DMS 273 (cell line): ENCODE measurements at regions not wholly inside any gene's neighbourhood (a gene's known extent, or its start where the extent isn't known, plus 50 kb on each side); places are given as distances from the start of the nearest gene placed in this dataset.
A peak's percentile ranks its signal among the peaks of the same experiment; 100 is the strongest.
"Not testable (repeated sequence)": the region's sequence is repeated elsewhere in the genome, so short reads cannot be mapped to it uniquely, and the experiment has no call there.

ENCODE experiments used
- DNase-seq: peaks from one replicate; lab custom pipeline; 2025; ENCODE audit not compliant: unreplicated experiment; lab: John Stamatoyannopoulos, UW

- no peak for DNase-seq
Measured at GRCh38 chr4:116059361-116059760, 945.9 kb upstream of the NDST4 start.

GRCh38 chr4:116058129-116058528 is 944.7 kb upstream of the NDST4 start:
- no peak for DNase-seq

DNA sequence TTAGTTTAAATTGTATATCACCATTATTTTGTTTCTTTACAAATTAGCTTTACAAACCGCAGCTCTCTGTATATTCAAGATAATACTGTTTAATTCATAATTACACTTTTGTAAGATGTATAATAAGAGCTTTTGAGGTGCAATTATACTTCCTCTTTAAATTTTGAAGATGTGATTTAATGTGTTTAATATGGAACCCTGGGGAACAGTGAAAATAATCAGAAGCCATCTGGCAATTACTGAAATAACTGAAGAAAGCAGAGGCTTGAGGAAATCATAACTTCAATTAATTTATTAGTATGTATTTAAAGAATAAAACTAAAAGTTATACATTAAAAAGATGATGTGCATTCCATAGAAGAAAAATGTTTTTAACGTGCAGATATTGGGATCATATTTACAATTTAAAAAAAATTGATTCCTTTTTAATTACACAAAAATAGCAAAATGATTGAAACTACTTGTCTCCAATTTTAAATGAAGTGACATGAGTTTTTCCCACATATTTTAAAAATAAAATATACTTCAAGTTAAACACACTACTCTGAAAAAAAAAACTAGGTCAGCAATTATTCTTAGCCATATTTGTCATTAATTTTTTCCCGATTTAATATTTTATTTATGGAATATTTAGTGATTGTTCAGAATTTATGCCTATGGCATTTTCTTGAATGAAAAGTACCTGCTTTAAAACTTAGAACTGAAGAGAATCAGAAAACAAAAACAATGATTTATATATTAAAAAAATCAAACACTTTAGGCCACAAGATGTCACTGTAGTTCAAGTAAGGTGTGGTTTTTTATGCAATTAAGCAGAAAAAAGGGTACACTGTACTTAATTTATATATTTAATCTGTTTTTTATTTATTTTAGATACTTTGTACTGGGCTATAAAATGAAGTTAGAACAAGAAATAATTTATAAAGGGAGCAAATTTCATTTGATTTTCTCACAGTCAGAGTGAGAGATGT is 942.7 kb upstream of the NDST4 start:
- DNase-seq, result peak; percentile 24

DNA sequence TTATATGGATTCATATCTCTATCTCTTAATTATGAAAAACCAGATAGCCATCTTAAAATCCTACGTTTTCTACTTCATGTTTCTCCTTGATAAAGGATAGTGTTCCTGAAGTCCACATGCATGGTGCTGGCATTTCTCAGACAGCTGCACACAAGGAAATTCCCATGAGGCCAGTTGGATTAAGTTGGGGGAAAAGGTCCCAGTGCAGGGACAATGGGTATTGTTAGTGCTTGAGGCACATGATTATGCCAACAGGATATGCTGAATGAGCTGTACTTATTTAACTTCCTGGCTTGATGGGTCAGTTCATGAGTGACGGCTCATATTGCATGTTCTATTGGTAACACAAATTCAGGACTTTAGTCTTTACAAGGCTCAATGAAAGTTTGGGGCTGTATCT is 913.9 kb upstream of the NDST4 start:
- DNase-seq, result no peak

DNA sequence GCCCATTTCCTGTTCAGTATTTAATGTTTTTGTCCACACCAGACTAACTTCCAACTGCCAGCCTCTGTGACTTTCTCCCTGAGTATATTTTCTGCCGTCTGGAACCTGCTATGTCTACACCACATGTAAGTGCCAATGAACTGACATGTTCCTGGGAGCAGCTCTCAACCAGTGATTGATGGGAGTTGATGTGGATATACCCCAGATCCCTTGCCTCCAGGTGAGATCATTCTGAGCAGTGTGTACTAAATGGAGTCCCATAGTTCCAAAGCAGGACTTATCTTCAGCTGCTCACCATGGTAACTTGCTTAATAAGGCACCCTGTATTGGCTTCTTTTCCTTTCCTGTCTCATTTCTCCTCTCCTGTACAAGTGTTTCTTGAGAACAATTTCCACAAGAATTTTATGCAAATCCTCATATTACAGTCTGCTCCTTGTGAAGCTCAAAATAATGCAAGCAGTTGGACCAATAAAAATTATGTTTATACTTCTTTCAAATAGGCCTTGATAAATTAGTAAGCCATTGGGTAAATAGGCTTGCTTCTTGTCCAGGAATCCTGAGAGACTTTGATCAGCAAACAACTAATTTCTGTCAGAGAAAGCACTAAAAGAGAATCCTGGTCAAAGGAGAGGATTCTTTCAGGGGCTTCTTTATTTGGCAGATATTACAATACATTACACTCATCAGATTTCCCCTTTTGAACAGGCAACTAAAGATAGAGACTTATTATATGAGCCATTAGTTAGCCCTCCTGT is 911.7 kb upstream of the NDST4 start:
- DNase-seq, result no peak

DNA sequence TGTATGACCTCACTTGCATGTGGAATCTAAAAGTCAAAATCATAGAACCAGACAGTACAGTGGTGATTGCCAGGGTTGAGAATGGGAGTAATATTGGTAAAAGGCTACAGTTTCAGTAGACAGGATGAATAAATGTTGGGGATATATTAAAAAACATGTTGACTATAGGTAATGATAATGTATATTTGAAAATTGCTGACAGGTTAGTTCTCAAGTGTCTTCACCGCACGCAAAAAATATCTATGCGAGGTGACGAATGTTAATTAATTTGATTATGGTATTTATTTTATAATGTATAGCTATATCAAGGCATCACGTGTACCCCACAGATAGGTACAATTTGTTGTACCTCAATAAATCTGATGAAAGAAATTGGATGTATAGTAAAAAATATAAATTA is 909.6 kb upstream of the NDST4 start:
- no peak for DNase-seq

DNA sequence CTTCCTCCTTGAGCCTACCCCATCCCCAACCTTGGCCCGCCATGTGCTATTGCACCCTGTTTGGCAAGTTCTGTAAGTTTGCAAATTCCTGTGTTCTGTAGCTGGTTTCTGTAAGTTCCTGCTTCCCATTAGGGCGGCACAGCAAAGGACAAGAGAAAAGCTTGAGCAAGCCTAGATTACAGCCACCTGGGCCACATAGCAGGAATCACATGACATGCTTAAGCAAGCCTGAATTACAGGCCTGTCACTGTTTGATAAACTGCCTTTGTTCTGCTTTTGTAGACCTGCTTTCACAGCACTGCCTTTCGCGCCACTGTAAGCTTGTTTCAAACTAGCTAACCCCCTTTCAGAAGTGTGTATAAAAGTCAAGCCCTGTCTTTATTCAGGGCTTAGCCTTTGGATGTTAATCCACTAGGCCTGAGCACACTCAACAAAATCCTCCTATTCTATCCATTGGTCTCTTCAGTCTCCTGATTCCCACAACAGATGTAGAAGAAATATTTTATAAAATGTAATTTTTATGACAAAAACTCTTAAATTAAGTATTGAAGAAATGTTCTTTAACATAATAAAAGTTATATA is 906.8 kb upstream of the NDST4 start:
- peak; percentile 1 for DNase-seq

- DNase-seq, result no peak
Measured at GRCh38 chr4:116018831-116019230, 905.4 kb upstream of the NDST4 start.

- DNase-seq, result no peak
Measured at GRCh38 chr4:116016201-116016600, 902.8 kb upstream of the NDST4 start.

DNA sequence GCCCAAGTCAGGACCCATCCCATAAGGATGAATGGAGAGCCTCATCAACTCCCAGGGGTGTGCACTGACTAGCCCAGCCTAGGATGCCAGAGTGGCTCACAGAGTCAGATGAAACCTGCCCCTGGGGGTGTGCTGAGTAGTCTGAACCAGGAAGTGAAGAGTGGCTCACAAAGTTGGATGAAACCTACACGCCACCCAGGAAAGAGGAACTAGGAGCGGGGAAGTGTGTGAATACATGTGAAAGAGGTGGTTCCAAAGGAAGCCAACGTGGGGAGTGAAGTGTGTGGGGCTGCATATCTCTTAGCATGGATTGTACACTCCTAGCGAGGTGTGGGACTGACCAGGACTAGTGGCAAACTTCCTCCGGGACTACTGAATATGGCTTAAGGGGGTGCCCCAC is 902.1 kb upstream of the NDST4 start:
- no peak for DNase-seq

DNA sequence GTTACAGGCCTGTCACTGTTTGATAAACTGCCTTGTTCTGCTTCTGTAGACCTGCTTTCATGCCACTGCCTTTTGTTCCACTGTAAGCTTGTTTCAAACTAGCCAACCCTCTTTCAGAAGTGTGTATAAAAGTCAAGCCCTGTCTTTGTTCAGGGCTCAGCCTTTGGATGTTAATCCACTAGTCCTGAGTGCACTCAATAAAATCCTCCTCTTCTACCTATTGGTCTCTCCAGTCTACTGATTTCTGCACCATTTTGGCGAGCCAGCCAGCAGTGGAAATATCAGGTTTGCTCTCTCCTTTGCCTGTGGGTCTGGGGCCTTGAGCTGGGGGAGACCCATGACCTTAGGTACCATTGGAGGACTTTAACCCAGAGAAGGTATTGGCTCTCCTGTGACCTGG is 901.6 kb upstream of the NDST4 start:
- DNase-seq, result no peak

DNA sequence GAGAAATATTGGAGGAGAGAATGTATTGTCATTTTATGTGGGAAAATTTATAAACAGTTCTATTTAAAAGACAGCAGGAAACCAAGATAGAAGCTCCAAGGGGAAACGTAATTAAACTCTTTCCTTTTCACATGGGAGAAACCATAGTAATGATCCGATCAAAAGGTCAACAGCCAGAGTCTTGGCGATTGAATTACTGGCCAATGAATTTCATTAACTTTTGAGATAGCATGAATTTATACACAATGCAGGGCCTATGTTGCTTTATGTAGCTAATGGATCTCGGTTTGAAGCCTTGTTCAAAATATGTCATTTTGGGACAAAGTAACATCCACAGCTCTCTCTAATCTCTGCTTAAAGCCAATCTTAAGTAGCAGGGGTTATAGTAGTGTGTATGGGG is 897.5 kb upstream of the NDST4 start:
- no peak for DNase-seq

- DNase-seq, result no peak
Measured at GRCh38 chr4:116005806-116006088, 892.3 kb upstream of the NDST4 start.

DNA sequence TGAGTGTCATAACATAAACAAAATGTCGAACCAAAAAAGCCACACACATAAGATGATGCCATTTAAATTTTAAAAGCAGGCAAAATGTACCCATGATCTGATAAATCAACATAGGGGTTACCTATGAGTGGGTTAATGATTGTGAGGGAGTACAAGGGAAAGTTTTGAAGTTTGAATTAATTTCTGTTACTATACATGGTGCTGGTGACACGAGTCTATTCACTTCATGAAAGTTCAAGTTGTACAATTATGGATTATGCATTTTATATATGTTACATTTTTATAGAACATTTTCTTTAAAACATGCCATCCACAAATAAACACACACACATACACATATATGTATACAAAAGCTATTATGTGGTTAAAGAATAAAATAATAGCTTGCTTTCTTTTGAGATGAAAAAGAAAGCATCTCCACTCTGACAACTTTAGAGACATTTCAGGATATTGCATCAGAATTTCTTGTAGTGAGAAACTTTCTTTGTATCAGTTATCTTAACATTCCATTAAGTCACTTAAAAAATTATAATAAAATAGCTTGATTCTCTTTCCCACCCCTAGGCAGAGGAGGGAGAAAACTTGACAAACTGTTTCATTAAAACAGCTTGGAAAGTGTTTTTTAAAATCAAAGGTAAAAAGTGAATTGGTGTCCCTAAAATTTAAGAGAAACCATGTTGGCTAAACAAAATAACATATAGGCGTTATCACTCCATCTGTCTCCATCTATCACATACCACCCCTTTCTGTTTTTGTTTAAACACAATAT is 891.8 kb upstream of the NDST4 start:
- DNase-seq, result no peak

DNA sequence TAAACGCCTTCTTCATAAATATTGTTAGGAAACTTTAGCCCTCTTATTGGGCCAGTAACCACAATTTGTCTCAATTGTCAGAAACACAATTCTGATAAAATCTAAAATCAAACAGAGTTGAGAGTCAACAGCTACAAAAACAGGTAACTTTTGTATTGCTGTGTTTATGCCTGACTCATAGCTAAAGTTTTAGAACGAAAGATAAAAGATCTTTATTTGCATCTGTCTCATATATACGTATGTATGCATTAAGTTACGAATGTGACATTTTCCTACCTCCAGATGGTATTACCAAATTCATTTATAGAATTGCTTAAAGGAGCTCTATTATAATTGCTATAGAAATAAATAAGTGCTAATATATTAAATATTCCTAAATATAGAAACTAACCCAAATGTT is 887.9 kb upstream of the NDST4 start:
- no peak for DNase-seq

- no peak for DNase-seq
Measured at GRCh38 chr4:115986573-115986972, 873.2 kb upstream of the NDST4 start.

DNA sequence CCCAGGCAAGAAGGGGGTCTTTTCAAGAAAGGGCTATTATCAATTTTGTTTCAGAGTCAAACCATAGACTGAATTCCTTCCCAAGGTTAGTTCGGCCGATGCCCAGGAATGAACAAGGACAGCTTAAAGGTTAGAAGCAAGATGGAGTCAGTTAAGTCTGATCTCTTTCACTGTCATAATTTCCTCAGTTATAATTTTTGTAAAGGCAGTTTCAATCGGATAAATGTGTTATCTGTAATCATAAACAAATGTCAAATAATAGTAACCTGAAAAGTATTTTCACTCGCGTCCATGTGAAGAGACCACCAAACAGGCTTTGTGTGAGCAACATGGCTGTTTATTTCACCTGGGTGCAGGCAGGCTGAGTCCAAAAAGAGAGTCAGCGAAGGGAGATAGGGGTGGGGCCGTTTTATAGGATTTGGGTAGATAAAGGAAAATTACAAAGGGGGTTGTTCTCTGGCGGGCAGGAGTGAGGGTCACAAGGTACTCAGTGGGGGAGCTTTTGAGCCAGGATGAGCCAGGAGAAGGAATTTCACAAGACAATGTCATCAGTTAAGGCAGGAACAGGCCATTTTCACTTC is 862.1 kb upstream of the NDST4 start:
- not testable (repeated sequence) for DNase-seq

- no peak for DNase-seq
Measured at GRCh38 chr4:115973768-115974167, 860.3 kb upstream of the NDST4 start.

DNA sequence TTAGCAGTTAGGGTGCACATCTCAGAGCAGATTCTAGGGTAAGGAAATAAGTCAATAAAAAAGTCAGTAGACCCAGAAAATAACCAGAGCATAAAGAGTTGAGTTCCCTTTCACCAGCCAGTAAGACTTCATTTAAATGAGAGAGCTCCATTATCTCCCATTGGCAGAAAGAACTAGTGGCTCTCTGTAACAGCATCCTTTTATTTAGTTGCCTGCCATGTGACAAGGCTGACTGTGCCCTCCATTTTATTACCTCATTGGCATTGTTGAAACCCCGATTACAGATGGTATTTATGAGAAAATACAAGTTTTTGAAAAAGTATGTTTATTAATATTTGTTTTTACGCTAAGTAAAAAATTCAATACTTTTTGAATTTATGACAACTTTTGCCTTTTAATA is 859.5 kb upstream of the NDST4 start:
- no peak for DNase-seq

GRCh38 chr4:115970859-115971258 is 857.4 kb upstream of the NDST4 start:
- DNase-seq, result no peak

DNA sequence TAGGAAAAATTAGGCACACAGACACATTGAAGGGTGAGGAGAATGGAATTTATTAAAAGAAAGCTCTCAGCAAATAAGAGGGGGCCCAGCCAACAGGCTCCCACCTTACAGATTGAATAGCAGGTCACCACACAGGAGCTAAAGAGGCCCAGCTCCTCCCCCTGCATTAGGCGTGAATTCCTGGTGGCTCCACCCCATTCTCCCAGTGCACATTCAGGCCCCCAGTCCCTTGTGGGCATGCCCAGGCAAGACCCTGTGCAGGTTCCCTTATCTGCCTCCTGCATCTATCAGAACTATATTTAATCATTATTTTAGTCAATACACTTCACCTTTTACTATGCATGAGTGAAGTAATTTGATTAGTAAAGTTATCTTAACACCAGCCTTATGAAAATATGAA is 856.3 kb upstream of the NDST4 start:
- DNase-seq, result no peak
